OCI-LY3 (cell line): ENCODE measurements at regions not wholly inside any gene's neighbourhood (a gene's known extent, or its start where the extent isn't known, plus 50 kb on each side); places are given as distances from the start of the nearest gene placed in this dataset.

ENCODE experiments used
- H2AFZ ChIP-seq: fragments of 200-600, 300-600 bp; shearing (Covaris generic); 2 replicates; pipeline ENCODE4 v1.6.0; 2014; ENCODE audit warnings: antibody characterized with exemption, low read depth, low read length
- H3K27ac ChIP-seq: fragments of 200-600, 300-600 bp; sonication (generic); 2 replicates; pipeline ENCODE4 v1.5.1; 2014; ENCODE audit warnings: mild to moderate bottlenecking, low read length, moderate library complexity, mixed read lengths
- H3K27me3 ChIP-seq: fragments of 200-600, 300-600 bp; sonication (generic); 2 replicates; pipeline ENCODE4 v1.6.1; 2014; ENCODE audit warnings: low read depth, low read length, mixed read lengths
- H3K36me3 ChIP-seq: fragments of 200-600, 300-600 bp; sonication (generic); replicated peaks from 2 replicates; pipeline ENCODE3; 2014; ENCODE audit warnings: low read depth, low read length, mixed read lengths
- H3K4me1 ChIP-seq: fragments of 300-600, 200-600 bp; sonication (generic); 2 replicates; pipeline ENCODE4 v1.6.1; 2014; ENCODE audit warnings: low read length, mixed read lengths
- H3K4me2 ChIP-seq: fragments of 200-600, 300-600 bp; sonication (generic); 2 replicates; pipeline ENCODE4 v1.6.1; 2014; ENCODE audit warnings: low read length, mixed read lengths
- H3K4me3 ChIP-seq: fragments of 300-600, 200-600 bp; sonication (generic); 2 replicates; pipeline ENCODE4 v1.5.1; 2014; ENCODE audit warnings: antibody characterized with exemption, mild to moderate bottlenecking, low read length, moderate library complexity
- H3K79me2 ChIP-seq: fragments of 300-600, 200-600 bp; shearing (Covaris generic); 2 replicates; pipeline ENCODE4 v1.6.1; 2014; ENCODE audit warnings: mild to moderate bottlenecking, low read length, mixed read lengths
- H3K9ac ChIP-seq: fragments of 300-600, 200-600 bp; shearing (Covaris generic); 2 replicates; pipeline ENCODE4 v1.6.0; 2014; ENCODE audit warnings: mild to moderate bottlenecking, low read length, moderate library complexity
- H3K9me3 ChIP-seq: fragments of 200-600, 300-600 bp; shearing (Covaris generic); 2 replicates; pipeline ENCODE4 v1.6.1; 2014; ENCODE audit warnings: low read length, mixed read lengths; ENCODE audit not compliant: insufficient read depth
- H4K20me1 ChIP-seq: fragments of 200-600, 300-600 bp; sonication (generic); 2 replicates; pipeline ENCODE4 v1.6.1; 2016; ENCODE audit warnings: low read length, mixed read lengths; ENCODE audit not compliant: insufficient read depth
- EZH2phosphoT487 ChIP-seq: fragments of 200-600 bp; shearing (Covaris generic); IDR thresholded peaks from 2 replicates; pipeline ENCODE4 v1.6.1; 2018; ENCODE audit warnings: antibody characterized with exemption, mixed run types, low read depth
- TF ChIP-seq, protein P1 (sequence below): fragments of 200-600, 300-600 bp; sonication (generic); IDR thresholded peaks from 2 replicates; pipeline ENCODE4 v1.5.1; 2014; ENCODE audit warnings: antibody characterized with exemption, low read length, low read depth

DNA sequence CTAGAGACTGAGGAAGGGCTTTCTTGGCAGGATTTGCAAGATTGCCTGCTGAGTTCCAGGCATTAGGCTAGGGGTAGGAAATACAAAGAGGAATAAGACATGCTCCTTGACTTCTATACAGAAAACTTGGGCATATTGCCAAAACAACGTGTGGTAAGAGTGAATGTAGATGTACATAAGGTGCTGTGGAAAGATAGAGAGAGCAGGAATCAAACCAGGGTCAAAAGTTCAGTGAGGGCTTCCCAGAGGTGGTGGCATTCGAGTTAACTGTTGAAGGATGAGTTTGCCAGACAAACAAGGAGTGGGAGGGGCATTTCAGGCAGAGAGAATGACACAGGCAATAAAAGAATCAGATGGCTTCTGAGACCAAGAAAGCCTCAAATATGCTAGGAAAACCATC, 187.9 kb downstream of the KDR start:
- no peaks in the 10 kb centered on the region for H3K27me3 ChIP-seq
- no peak overlapping the region for H3K9ac ChIP-seq
- H3K79me2 ChIP-seq, result no peaks in the 10 kb centered on the region
- H3K36me3 ChIP-seq, result no peaks in the 10 kb centered on the region
- TF ChIP-seq, protein P1, sequence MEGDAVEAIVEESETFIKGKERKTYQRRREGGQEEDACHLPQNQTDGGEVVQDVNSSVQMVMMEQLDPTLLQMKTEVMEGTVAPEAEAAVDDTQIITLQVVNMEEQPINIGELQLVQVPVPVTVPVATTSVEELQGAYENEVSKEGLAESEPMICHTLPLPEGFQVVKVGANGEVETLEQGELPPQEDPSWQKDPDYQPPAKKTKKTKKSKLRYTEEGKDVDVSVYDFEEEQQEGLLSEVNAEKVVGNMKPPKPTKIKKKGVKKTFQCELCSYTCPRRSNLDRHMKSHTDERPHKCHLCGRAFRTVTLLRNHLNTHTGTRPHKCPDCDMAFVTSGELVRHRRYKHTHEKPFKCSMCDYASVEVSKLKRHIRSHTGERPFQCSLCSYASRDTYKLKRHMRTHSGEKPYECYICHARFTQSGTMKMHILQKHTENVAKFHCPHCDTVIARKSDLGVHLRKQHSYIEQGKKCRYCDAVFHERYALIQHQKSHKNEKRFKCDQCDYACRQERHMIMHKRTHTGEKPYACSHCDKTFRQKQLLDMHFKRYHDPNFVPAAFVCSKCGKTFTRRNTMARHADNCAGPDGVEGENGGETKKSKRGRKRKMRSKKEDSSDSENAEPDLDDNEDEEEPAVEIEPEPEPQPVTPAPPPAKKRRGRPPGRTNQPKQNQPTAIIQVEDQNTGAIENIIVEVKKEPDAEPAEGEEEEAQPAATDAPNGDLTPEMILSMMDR, result no peak
- TF ChIP-seq EZH2phosphoT487, result no peak
- H3K4me1 ChIP-seq, result no peaks in the 10 kb centered on the region
- H4K20me1 ChIP-seq, result no peaks in the 10 kb centered on the region
- no peaks in the 10 kb centered on the region for H3K9me3 ChIP-seq
- no peak overlapping the region for H3K27ac ChIP-seq
- no peak overlapping the region for H3K4me2 ChIP-seq
- no peak overlapping the region for H3K4me3 ChIP-seq
- no peak overlapping the region for H2AFZ ChIP-seq

DNA sequence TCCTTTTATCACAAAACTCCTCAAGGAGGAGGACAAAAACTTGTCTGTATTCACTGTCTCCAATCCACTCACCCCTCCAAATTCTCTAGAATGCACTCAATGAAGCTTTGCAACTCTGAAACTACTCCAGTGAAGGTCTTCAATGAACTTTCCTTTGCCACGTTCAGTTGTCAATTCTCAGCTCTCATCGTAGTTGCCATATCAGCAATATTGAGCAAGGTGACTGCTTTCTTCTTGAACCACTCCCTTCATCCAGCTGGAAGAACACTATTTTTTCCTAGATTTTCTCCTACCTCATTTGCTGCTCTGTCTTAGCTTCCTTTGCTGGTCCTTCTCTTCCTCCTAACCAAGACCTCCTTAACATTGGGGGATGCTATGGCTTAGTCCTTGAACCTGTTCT, 191.8 kb downstream of the KDR start:
- no peaks in the 10 kb centered on the region for H3K4me1 ChIP-seq
- H3K4me3 ChIP-seq, result no peak overlapping the region
- H3K9ac ChIP-seq, result no peak overlapping the region
- no peak overlapping the region for H3K4me2 ChIP-seq
- no peak overlapping the region for H2AFZ ChIP-seq
- no peaks in the 10 kb centered on the region for H4K20me1 ChIP-seq
- TF ChIP-seq, protein P1, result no peak
- no peak for TF ChIP-seq EZH2phosphoT487
- no peaks in the 10 kb centered on the region for H3K27me3 ChIP-seq
- no peak overlapping the region for H3K27ac ChIP-seq
- no peaks in the 10 kb centered on the region for H3K9me3 ChIP-seq
- H3K36me3 ChIP-seq, result no peaks in the 10 kb centered on the region
- no peaks in the 10 kb centered on the region for H3K79me2 ChIP-seq

DNA sequence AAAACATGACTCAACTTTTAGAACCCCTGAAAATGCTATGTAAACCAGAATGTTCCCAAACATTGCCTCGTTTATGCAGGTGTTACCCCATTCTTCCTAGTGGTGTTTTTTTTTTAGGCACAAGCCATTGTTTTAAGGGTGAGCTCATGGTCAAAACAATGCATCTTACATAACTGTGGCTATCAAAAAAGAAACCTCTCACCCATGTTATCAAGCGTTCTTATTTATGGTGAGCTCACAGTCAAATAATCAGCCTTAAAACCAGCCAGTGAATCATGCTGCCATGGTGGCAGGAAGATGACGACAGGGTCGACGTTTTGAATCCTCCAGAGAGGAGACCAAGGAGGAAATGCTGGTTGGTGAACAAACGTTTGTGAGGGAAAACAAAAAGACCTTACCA, 195.2 kb downstream of the KDR start:
- no peak for TF ChIP-seq EZH2phosphoT487
- TF ChIP-seq, protein P1, result no peak
- Histone ChIP-seq H4K20me1 (no peaks in the 10 kb centered on the region), H2AFZ (no peak overlapping the region), H3K27ac (no peak overlapping the region), H3K27me3 (no peaks in the 10 kb centered on the region), H3K4me2 (no peak overlapping the region), H3K36me3 (no peaks in the 10 kb centered on the region), H3K79me2 (no peaks in the 10 kb centered on the region), H3K9ac (no peak overlapping the region), H3K4me1 (no peaks in the 10 kb centered on the region), H3K4me3 (no peak overlapping the region), H3K9me3 (no peaks in the 10 kb centered on the region)

DNA sequence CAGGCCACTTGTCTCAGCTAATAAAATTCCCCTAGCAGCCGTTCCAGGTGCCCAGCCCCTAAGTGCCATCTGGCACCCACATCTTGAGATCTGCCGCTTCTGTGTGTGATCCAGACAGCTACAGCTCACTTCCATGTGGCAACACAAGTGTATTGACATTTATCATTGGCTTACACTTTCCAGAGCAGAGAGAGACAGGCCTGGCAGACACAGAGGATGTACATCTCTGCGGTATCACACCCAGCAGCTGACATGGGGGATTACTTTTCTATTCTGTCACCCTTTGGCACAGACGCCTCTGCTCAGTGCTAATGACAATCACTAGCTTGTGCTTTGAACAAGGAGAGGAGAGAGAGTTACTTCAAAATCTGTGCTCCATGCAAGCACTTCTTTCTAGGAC, 195.9 kb downstream of the KDR start:
- Histone ChIP-seq H3K9ac (no peak overlapping the region), H3K27ac (no peak overlapping the region), H3K36me3 (no peaks in the 10 kb centered on the region), H3K4me1 (no peaks in the 10 kb centered on the region), H4K20me1 (no peaks in the 10 kb centered on the region), H3K4me3 (no peak overlapping the region), H3K27me3 (no peaks in the 10 kb centered on the region), H3K79me2 (no peaks in the 10 kb centered on the region), H3K4me2 (no peak overlapping the region), H3K9me3 (no peaks in the 10 kb centered on the region), H2AFZ (no peak overlapping the region)
- TF ChIP-seq, protein P1, result no peak
- TF ChIP-seq EZH2phosphoT487, result no peak
